ENCODE measurements at regions not wholly inside any gene's neighbourhood (a gene's known extent, or its start where the extent isn't known, plus 50 kb on each side); places are given as distances from the start of the nearest gene placed in this dataset.

DNA sequence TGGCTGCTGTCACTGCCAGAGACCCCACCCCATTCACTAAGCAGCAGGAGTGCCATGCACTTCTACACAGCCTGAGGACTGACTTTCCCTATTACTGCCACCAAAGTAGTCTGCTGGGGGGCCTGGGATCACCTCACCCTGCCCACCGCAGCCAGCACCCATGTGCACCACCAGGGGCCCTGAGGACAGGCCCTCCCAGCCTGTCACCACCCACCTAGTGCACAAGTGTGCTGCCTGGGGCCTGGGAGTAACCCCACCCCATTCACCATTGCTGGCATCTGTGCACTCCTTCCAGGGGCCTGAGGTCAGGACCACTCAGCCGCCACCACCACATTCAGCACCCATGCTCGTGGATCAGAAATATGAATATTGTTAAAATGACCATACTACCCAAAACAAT, 247.8 kb upstream of the NCKAP5 start:
- DNase-seq, result no peak

DNA sequence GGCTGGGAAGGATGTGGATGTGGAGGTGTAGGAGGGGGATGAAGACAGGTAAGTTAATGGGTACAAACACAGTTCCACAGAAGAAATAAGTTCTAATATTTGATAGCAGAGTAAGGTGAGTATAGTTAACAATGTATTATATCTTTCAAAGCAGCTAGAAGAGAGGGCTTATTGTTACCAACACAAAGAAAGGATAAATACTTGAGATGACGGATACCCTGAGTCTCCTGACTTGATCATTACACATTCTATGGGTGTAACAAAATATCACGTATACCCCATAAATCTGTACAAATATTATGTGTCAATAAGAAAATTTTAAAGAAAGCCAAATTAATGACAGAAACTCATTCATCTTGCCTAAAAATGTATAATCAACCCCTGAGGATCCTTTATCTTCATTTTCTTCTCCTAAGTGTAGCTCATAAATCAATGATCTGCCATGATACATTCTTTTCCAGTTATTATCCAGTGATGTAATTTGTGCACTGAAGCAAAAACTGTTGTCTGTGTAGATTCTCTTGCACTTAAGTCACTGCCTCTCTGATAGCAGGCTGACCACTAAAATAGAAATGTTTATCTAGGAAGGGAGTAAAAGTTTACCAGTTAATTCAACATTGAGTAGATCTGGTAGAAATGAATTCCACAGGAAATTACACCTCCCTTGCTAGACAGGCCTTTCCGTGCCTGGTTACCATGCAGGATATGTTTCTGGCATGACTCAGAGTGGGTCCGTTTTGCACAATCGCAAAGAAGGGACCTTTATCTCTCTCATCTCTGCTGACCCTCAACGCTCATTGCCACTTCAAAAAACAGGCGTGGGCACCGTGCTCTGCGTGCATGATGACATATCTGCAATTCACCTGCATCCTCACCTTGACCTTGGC, 249.7 kb upstream of the NCKAP5 start:
- DNase-seq, result no peak

DNA sequence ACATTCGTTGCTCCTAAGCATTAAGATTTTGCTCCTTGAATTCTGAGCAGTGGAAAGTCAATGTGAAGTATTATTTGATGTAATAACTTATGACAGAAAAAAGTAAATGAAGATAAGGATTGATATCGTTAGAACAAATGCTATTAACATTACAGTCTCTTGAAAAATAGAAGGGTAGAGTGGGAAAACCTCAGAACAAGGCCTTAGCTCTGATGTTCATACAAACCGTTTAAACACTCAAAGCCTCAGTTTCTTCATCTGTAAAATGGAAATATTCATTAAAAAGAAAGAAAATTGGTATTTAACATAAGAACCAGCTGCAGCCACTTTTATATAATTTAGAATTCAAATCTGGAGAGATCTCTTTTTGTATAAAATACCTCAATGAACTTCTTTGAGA, 250.4 kb upstream of the NCKAP5 start:
- no peak for DNase-seq

DNA sequence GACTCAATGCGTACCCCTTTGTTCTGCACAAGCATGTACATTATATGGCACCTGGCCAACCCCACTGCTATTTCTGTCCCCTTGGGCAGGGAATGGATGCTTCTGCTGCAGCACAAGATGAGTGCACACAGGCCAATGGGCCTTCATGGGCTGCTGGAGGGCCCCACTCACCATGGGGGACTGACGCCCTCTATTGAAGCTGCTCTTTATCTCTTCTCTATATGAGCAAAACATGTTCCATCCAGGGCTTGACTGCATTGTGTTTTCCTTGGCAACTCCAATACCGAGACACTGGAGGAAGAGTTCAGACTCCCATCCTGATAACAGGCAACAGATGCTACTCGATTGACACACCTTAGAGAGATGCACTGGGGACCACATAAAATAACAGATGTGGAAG, 251.6 kb upstream of the NCKAP5 start:
- no peak for DNase-seq

DNA sequence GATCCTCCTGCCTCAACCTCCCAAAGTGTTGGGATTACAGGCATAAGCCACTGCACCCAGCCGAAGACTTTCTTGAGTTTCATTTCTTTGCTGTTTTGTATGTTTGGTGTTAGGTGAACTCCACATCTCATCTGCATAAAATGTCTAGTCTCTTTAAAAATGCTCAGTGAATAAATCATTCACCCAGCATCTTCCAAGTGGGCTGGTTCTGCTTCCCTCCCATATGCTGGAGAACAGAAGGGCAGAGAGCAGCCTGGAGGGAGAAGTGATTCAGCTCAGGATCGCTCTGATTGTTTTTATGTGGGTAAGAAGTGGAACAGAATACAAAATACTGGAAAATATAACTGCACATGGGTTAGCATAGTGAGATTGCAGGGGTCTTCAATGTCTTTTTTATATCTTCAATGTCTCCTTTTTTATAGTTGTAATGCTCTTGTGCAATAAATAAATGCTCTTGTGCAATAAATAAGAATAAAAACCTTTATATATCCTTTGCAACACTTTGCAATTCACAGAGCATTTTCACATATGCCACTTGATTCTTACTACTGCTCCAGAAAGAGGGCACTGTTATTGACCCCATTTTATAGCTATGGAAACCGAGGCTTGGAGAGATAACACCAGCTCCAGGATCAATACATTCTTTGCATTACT, 253.0 kb upstream of the NCKAP5 start:
- DNase-seq, result no peak

DNA sequence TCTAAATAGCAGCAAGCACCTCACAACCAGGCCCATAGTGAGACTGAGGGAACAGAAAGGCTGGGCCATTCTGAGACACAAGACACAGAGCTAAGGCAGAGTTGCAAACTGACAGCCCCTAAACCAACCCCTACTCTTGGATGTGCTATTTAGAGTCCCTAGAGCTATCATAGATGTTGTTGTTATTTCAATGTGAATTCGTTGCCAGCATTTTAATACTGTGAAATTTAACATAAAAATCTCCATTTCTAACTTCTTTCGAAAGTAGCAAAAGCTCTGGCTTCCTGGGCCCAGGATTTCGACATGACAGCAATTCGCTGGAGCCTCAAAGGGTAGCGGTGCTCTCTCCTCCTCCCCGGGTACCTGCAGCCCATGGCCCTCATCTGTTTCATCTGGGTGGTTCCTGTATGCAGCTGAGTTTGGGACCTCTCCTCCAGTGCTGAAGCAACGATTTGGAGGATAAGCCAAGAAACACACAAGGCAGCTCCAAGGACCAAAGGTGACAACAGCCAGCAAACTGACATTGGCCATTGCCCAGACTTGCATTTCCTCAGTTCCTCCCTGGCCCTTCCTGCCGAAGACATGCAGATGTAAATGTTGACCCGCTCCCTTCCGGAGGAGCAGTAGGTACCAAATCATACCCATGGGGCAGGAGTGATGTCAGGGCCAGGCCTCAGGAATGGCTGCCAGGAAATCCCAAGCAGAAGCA, 254.4 kb upstream of the NCKAP5 start:
- DNase-seq, result no peak

DNA sequence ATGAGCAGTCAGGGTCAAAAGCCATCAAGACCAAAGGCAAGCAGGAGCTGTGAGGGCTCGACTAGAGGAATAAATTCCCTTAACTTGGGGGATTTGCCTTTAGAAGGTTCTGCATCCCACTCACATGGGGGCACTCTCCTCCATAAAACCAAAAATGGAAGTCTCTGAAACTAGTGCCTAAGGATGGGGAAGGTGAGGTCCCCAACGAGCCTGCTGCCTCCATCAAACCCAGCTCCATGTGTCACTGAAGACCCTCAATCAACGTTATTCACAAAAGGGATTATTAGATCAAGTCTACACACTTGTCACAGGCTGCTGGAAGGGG, 254.9 kb upstream of the NCKAP5 start:
- no peak for DNase-seq

DNA sequence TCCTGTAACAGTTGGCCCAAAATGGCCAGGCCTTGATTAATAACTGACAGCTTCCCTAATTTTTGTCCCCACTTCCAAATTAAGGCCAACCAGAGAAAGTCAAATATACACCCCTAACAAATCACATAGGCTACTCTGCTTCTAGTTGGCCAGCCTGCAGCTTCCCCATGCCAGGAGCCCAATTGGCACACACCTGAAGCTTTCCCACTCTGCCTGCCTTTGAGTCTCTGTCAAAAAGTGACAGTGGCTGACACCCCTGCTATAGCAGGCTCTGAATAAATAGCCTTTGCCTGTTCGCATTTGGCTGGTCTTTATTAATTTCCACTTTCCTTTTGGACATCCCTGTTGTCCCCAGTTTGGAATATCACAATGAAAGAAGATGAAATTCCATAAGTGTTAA, 256.6 kb upstream of the NCKAP5 start:
- DNase-seq, result no peak

DNA sequence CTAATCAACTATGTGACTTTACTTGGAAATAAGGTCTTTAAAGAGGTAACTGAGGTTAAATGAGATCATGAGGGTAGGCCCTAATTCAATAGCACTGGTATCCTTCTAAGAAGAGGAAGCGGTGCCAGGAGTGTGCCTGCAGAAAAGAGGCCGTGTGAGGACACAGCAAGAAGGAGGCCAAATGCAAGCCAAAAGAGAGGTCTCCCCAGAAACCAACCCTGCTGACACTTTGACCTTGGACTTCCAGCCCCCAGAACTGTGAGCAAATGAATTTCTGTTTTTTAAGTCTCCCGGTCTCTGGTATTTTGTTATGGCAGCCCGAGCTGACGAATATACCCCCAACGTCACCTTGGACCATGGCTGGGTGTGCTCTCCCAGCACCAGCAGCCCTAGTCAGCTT, 257.5 kb upstream of the NCKAP5 start:
- no peak for DNase-seq

DNA sequence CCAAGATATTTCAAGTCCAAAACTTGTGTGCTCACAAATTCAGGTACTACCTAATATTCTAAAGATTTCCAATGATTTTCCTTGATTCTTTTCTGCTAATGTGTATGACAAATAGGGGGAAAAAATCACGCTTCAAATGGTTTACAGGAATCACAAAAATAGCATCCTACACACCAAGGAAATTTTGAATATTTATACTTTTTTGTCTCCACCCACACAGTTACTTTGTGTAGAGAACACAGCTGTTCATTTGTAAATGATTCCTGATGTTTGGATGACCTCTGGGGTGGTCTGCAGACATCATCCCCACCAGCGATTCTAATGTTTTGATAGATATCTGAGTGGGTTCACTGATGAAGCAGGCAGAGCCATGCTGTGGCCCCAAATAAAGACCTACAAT, 260.6 kb upstream of the NCKAP5 start:
- DNase-seq, result no peak

DNA sequence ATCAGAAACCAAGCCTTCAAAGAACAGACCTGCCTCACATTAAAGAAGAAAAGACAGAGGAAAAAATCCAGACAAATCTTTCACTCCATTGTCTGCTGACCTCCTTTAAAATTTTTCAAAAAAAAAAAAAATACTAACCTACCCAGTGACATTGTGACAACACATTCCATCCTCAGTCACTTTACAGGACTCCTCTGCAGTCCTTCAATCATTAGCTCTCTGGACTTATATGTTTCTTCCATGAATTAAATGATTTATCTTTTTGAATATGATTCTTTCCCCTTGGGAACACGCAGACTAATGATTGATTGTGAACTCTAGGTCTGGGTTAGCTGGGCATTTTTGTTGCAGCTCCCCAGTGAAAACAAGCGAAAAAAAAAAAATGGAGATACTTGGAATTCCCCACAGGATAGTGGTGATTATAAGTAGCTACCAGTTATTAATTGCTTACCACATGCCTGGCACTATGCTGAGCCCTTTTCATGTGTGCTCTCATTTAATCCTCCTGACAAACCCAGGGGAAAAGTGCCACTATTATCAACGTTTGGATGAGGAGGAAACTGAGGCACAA, 261.3 kb upstream of the NCKAP5 start:
- DNase-seq, result no peak

DNA sequence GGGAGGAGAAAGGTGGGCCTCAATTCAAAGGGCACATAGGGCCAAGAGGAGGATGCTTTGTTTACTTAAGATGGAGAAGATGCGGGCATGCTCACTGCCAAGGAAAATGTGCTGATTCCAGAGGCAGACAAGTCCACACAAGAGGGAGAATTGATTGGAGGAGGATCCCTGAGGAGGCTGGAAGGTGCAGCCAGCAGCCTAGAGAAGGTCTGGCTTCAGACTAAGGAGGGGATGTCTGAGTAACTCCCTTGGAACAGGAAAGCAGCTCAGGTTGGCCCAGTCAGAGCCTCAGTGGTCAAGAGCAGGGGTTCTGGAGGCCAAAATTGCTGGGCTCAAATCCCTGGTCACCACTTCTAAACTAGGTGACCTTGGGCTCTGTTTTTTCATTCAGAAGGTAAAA, 265.5 kb upstream of the NCKAP5 start:
- no peak for DNase-seq

DNA sequence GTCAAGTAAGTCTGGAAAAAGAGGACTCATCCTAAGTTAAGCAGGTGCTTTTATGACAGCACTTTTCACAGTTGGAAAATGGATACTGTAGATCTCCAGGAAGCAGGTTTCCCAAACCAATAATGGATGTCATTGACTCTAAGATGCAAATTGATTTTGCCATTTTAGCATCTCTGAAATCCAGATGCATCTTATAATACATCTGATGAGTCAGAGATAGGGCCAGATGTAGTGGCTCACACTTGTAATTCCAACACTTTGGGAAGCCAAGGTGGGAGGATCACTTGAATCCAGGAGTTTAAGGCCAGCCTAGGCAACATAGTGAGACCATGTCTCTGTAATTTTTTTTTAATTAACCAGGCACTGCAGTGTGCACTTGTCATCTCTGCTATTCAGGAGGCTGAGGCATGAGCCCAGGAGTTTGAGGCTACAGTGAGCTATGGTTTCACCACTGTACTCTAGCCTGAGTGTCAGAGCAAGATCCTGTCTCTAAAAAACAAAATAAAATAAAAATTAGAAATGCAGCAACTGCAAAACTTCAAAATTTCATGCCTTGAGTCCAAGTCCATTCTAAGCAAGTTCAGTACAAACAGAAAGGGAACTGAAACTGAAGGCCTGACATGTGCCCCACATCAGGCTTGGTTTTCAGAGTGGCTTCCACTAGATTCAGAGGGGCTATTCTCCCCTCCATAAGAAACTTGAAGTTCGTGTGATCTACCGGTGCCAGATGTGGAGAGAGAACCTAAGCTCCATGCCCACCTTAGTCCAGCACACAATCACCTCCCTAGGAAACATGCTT, 267.8 kb upstream of the NCKAP5 start:
- DNase-seq, result no peak

DNA sequence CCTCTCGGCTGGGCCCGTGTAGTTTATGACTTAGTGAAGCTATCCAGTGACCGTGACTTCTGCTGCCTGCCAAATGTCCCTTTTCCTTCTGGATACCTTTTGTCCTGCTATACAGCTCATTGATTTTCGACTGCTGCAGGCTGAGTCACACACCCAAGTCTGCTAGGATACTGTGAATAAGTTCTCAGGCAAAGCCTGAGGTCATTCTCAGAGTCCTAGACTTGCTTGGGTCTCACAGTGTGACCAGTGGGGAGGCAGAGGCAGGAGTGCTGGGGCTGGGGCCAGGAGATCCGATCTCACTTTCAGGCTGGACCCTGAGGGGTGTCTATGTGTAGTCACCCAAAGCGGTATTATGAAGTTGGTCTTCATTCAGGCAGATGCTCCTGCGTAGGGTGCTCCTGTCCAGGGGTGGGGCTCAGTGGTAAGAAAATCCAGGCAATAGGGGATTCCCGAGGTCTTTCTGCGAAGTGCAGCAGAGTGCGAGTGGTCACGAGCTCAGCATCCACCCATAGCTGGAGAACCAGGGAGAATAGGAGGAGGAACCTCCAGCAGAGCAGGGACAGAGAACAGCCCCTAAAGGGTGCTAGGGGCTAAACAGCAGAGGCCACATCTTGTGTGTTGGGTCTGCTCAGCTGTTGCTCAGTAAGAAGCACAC, 268.6 kb upstream of the NCKAP5 start:
- no peak for DNase-seq

DNA sequence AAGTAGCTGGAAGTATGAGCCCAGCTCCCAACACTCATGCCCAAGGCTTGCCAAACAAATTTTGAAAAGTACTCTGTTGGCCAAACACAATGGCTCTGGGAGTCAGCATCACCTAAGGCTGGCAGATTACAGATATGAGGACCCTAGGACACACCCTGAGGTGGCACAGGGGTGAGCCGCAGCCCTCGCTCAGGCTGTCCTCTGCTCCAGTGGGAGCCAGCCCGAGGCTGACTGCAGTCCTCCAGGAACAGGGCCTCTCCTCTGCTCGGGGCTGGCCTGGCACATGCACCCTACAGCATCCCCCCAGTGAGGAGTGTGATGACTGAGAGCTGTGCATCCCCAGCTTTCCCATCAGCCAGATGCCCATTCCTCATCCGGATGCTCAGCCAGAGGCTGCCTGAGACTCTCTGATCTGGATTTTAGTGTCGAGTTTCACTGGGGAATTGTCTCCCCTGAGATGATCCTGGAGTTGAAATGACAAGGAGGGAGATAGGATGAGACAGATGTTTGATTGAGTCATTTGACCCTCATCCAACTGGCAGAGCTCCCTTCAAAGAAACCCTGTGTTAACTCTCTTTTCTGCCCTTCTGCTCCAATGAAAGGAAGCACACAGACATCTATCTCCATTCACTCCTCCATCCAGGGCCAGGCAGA, 269.3 kb upstream of the NCKAP5 start:
- DNase-seq, result no peak

DNA sequence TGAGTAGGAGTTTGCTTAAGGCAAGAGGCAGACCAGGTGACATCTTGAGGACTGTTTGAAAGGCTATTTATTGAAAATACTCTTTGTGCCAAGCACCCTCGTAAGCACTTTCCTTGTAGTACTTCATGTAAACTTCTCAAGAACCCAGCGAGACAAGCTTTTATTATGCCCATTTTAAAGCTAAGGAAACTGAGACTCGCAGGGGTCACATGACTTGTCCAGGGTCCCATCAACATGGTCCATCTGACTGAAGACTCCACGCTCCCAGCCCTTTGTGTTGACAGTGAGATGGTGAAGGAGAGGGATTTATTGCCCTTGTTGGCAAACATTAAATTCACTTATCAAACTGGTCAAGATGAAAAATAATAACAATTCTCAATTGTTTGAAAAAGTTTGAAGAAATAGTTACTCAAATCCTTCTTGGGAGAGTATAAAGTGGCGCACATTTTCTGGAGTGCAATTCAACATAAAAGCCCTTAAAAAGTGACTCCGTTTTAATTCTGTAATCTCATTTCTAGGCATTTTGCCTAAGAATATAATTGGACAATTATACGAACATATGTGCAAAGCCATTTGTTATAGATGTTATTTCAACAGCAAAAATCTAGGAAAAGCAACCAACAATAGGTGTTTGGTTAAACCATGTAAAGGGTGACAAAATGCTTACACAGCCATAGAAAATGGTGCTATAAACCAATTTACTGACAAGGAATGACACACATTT, 270.5 kb upstream of the NCKAP5 start:
- no peak for DNase-seq

DNA sequence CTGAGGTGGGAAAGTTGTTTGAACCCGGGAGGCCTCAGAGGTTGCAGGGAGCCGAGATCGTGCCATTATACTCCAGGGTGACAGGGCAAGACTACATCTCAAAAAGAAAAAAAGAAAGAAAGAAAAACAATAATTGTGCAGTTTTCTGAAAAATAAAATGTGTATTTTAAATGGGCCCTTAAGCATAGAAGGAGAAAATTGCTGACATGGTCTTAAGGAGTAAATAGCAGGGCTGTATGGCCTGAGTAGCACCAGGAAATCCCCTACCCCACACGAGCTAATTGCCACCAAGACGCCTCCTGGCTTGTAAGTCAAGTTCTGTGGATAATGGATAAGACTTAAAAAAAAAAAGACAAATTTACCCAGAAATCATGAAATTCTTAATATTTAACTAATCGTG, 271.4 kb upstream of the NCKAP5 start:
- DNase-seq, result no peak

DNA sequence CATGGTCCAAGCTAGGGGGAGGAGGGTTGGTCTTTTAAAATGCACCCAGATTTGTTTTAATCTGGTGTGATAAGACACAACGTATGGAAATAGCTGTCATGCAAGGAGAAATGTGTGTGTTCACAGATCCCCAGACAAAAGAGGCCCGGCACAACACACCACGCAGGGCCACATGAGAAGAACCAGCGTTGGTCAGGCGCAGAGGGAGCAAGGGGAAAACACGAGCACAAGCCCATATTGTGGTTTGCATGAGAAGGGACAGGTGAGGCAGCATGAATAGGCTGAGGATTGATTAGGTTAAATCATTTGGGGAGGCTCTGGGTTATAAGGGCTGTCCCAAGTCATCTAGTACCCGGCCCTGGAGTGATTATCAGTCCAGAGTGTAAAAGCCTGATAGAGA, 272.5 kb upstream of the NCKAP5 start:
- no peak for DNase-seq

DNA sequence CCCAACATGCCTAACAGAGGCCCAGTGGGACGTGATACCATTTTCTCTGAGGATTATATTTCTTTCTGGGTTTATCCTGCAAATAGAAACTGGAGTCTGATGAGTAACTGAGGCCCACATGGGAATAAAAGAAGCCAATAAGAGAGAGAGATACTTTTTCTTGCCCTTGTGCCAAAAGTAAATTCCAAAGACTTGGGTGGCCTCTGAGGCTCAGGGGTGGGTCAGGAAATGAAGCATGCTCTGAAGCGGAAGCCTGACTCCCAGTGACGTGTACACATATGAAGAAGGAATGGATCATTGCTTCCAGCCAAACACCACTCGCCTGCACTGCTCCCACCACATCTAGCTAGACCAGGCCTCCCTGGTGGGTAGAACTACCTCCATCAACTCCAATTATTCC, 273.6 kb upstream of the NCKAP5 start:
- DNase-seq, result no peak

DNA sequence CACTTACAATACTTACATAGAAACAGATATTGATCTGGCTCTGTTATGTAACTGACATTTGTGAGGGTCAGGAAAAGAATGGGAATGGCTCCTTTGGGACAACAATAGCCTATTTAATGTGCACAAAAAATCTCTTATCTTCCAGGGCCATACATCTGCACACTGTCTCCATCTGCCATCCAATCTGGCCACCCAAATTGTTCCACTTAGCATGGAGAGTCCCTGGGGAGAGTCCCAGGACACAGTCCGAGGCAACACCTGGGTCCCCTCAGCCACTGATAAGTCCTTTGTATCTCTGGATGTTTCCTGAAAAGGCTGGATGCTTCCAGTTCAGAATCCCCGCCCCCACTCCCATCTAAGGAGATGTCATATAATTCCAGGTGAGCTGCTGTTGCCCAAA, 274.2 kb upstream of the NCKAP5 start:
- no peak for DNase-seq

DNA sequence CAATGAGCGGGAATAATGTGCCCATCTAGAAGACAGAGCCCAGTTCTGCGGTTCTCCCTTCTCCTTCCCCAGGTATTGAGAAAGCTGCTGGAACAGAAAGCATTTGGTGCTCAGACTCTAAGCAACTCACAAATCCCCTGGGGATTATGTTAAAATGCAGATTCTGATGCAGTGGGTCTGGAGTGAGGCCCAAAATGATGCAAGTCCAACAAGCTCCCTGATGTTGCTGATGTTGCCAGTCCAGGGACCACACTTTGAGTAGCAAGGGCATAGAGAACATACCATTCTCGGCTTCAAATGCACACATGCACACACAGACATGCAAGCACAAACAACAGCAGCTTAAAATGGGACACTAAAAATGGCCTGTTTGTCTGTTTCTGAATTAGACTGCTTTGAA, 274.8 kb upstream of the NCKAP5 start:
- no peak for DNase-seq

Data from NCI-H1436 (cell line).